GM18909 (cell line): ENCODE measurements at regions not wholly inside any gene's neighbourhood (a gene's known extent, or its start where the extent isn't known, plus 50 kb on each side); places are given as distances from the start of the nearest gene placed in this dataset.

Source experiments
- ATAC-seq: cut with Tn5 transposase; IDR thresholded peaks from one replicate; pipeline ENCODE4 v1.9.1; 2021; ENCODE audit warnings: mild to moderate bottlenecking; ENCODE audit not compliant: unreplicated experiment, poor library complexity

- ATAC-seq = no peak
Measured at GRCh38 chr4:182185491-182185890, 57.7 kb upstream of the TENM3 start.

GRCh38 chr4:182187674-182188073, 55.5 kb upstream of the TENM3 start:
- no peak for ATAC-seq

- no peak for ATAC-seq
Measured at GRCh38 chr4:182188622-182189021, 54.6 kb upstream of the TENM3 start.

- no peak for ATAC-seq
Measured at GRCh38 chr4:182189103-182189878, 53.9 kb upstream of the TENM3 start.

GRCh38 chr4:182190306-182190705, 52.9 kb upstream of the TENM3 start:
- ATAC-seq = no peak

- ATAC-seq = no peak
Measured at GRCh38 chr4:182192511-182193181, 50.6 kb upstream of the TENM3 start.

- no peak for ATAC-seq
Measured at GRCh38 chr4:182193311-182193710, 49.9 kb upstream of the TENM3 start.
